ENCODE measurements at regions not wholly inside any gene's neighbourhood (a gene's known extent, or its start where the extent isn't known, plus 50 kb on each side); places are given as distances from the start of the nearest gene placed in this dataset.

DNA sequence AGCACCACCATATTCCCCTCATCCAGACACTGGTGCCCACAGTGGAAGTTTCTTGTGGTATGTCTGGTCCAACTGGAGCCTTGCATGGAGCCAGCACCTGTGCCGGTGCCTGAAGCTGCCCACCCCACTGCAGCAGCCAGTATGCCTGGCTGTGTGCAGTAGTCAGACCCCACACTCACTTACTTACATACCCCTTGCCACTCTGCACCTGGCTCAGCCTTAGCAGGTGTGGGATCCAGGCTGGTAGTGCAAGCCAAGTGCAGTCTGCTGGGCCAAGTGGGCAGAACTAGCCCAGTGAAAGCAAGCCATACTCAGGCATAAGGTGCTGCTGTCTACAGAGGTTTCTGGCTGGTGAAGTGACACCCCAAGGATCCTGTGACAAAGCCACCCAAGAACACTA lies 871.4 kb upstream of the C9orf72 start:
- BruUV-seq (replicated peaks): no TSS peak
- Mint-ChIP-seq H3K4me1 (ENCODE audit: low read depth, unreplicated experiment) (no peaks in the 10 kb centered on the region), H3K9me3 (ENCODE audit: unreplicated experiment) (no peaks in the 10 kb centered on the region), H3K4me3 (ENCODE audit: unreplicated experiment) (no peak overlapping the region), H3K27ac (ENCODE audit: unreplicated experiment) (no peak overlapping the region), H3K27me3 (ENCODE audit: insufficient read depth, unreplicated experiment) (no peaks in the 10 kb centered on the region), H3K36me3 (ENCODE audit: insufficient read depth, unreplicated experiment) (no peaks in the 10 kb centered on the region)
- Histone ChIP-seq H3K36me3 (ENCODE audit: control insufficient read depth, insufficient read depth, low read length) (no peaks in the 10 kb centered on the region), H3K4me1 (no peaks in the 10 kb centered on the region), H3K4me3 (ENCODE audit: low read depth, low read length) (no peak overlapping the region), H3K27me3 (replicated peaks; ENCODE audit: control insufficient read depth, insufficient read depth, low read length) (no peaks in the 10 kb centered on the region), H3K9me3 (no peaks in the 10 kb centered on the region)
- POLR2A ChIA-PET: no interaction called here
- CTCF ChIA-PET: no interaction called here
- TF ChIP-seq, protein P1, sequence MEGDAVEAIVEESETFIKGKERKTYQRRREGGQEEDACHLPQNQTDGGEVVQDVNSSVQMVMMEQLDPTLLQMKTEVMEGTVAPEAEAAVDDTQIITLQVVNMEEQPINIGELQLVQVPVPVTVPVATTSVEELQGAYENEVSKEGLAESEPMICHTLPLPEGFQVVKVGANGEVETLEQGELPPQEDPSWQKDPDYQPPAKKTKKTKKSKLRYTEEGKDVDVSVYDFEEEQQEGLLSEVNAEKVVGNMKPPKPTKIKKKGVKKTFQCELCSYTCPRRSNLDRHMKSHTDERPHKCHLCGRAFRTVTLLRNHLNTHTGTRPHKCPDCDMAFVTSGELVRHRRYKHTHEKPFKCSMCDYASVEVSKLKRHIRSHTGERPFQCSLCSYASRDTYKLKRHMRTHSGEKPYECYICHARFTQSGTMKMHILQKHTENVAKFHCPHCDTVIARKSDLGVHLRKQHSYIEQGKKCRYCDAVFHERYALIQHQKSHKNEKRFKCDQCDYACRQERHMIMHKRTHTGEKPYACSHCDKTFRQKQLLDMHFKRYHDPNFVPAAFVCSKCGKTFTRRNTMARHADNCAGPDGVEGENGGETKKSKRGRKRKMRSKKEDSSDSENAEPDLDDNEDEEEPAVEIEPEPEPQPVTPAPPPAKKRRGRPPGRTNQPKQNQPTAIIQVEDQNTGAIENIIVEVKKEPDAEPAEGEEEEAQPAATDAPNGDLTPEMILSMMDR (IDR thresholded peaks at IDR 0.05; ENCODE audit: insufficient read depth in 1 of 2, low read depth in 1 of 2, low read length in 1 of 2, severe bottlenecking in 1 of 2, unreplicated experiment in 1 of 2): no peak
- intact Hi-C loops (cut with micrococcal nuclease; ENCODE audit: unreplicated experiment): no loop called here
- no peak for DNase-seq

DNA sequence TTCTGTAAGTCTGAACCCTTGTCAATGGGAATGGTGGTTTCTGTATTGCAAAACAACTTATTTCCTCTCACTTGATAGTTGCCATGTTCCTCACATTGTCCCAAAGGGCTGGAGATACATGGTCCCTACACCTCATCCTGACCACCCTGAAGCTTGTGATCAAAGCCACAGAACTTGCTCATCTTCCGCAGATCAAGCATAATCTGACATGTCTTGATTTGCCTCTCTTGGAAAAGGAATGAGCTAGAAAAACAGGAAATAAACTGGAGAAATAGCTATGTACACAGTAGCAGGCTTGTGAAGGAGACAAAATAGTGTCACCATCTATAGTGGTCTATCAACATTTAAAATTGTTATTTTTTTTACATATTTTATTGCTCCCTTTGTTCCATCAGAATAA lies 871.9 kb upstream of the C9orf72 start:
- TF ChIP-seq, protein P1 (IDR thresholded peaks at IDR 0.05; ENCODE audit: insufficient read depth in 1 of 2, low read depth in 1 of 2, low read length in 1 of 2, severe bottlenecking in 1 of 2, unreplicated experiment in 1 of 2): no peak
- ChIA-PET POLR2A (no interaction called here), CTCF (no interaction called here)
- no peak for DNase-seq
- Mint-ChIP-seq H3K36me3 (ENCODE audit: insufficient read depth, unreplicated experiment) (no peaks in the 10 kb centered on the region), H3K27ac (ENCODE audit: unreplicated experiment) (no peak overlapping the region), H3K4me3 (ENCODE audit: unreplicated experiment) (no peak overlapping the region), H3K27me3 (ENCODE audit: insufficient read depth, unreplicated experiment) (no peaks in the 10 kb centered on the region), H3K4me1 (ENCODE audit: low read depth, unreplicated experiment) (no peaks in the 10 kb centered on the region), H3K9me3 (ENCODE audit: unreplicated experiment) (no peaks in the 10 kb centered on the region)
- intact Hi-C loops (cut with micrococcal nuclease; ENCODE audit: unreplicated experiment): no loop called here
- Histone ChIP-seq H3K9me3 (no peaks in the 10 kb centered on the region), H3K27me3 (replicated peaks; ENCODE audit: control insufficient read depth, insufficient read depth, low read length) (no peaks in the 10 kb centered on the region), H3K36me3 (ENCODE audit: control insufficient read depth, insufficient read depth, low read length) (no peaks in the 10 kb centered on the region), H3K4me1 (no peaks in the 10 kb centered on the region), H3K4me3 (ENCODE audit: low read depth, low read length) (no peak overlapping the region)
- BruUV-seq (replicated peaks): no TSS peak

DNA sequence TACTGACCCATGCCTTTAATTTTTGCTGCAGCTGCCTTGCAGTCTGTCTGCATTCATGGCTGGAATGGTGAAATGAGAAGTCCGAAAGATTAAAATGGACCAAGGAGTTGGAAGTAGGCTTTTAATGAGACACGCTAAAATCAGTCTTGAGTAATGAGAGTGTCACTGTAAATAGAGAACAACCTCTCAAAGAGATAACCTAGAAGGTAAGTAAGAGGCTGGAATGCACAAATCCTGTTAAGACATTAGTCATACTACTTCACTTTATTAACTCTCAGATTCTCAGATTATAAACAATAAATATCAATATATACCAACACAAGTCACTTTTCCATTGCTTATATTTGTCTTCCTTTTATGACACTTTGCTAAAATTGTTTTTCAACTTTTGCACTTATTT lies 880.6 kb upstream of the C9orf72 start:
- intact Hi-C loops (cut with micrococcal nuclease; ENCODE audit: unreplicated experiment): no loop called here
- H3K9me3 Mint-ChIP-seq (ENCODE audit: unreplicated experiment): no peaks in the 10 kb centered on the region
- H3K27me3 Mint-ChIP-seq (ENCODE audit: insufficient read depth, unreplicated experiment): peaks cover 3% of the 10 kb centered on the region
- no peak for DNase-seq
- ChIA-PET POLR2A (no interaction called here), CTCF (no interaction called here)
- H3K4me1 Mint-ChIP-seq (ENCODE audit: low read depth, unreplicated experiment): no peaks in the 10 kb centered on the region
- H3K4me1 ChIP-seq: no peaks in the 10 kb centered on the region
- no peak overlapping the region for H3K4me3 Mint-ChIP-seq (ENCODE audit: unreplicated experiment)
- no peaks in the 10 kb centered on the region for H3K36me3 Mint-ChIP-seq (ENCODE audit: insufficient read depth, unreplicated experiment)
- H3K27ac Mint-ChIP-seq (ENCODE audit: unreplicated experiment): no peak overlapping the region
- no peaks in the 10 kb centered on the region for H3K27me3 ChIP-seq (replicated peaks; ENCODE audit: control insufficient read depth, insufficient read depth, low read length)
- no TSS peak for BruUV-seq (replicated peaks)
- TF ChIP-seq, protein P1 (IDR thresholded peaks at IDR 0.05; ENCODE audit: insufficient read depth in 1 of 2, low read depth in 1 of 2, low read length in 1 of 2, severe bottlenecking in 1 of 2, unreplicated experiment in 1 of 2): no peak
- no peak overlapping the region for H3K4me3 ChIP-seq (ENCODE audit: low read depth, low read length)
- no peaks in the 10 kb centered on the region for H3K9me3 ChIP-seq
- no peaks in the 10 kb centered on the region for H3K36me3 ChIP-seq (ENCODE audit: control insufficient read depth, insufficient read depth, low read length)
